PFSK-1 (cell line): ENCODE measurements at regions not wholly inside any gene's neighbourhood (a gene's known extent, or its start where the extent isn't known, plus 50 kb on each side); places are given as distances from the start of the nearest gene placed in this dataset.

Source experiments
- FOXP2 ChIP-seq: optimal IDR thresholded peaks from 2 replicates; pipeline ENCODE3; 2011; ENCODE audit warnings: borderline replicate concordance, control low read depth, inconsistent platforms; ENCODE audit not compliant: insufficient read depth; ENCODE audit errors: extremely low read length, extremely low read depth
- POLR2AphosphoS5 ChIP-seq: IDR thresholded peaks from 2 replicates; pipeline ENCODE4 v1.6.1; 2012; ENCODE audit warnings: low read depth, mild to moderate bottlenecking, control low read depth, low read length, moderate library complexity
- REST ChIP-seq, 2 experiments: IDR thresholded peaks; 2 replicates each; pipeline versions ENCODE4 v1.6.1 to v1.8.0; 2011 to 2012; ENCODE audit warnings: low read depth in 2 of 2, low read length in 2 of 2, control low read depth in 1 of 2, inconsistent platforms in 1 of 2, mild to moderate bottlenecking in 1 of 2, moderate library complexity in 1 of 2; ENCODE audit not compliant: insufficient read depth in 1 of 2
- SIN3A ChIP-seq: IDR thresholded peaks from 2 replicates; pipeline ENCODE4 v1.6.1; 2012; ENCODE audit warnings: mild to moderate bottlenecking, low read length, moderate library complexity, borderline replicate concordance; ENCODE audit not compliant: insufficient read depth
- TAF1 ChIP-seq: IDR thresholded peaks from 2 replicates; pipeline ENCODE4 v1.6.1; 2012; ENCODE audit warnings: low read length, control low read depth, borderline replicate concordance; ENCODE audit not compliant: insufficient read depth

- TF ChIP-seq FOXP2 (no peak), REST (IDR thresholded peaks at IDR 0.05; ENCODE audit: insufficient read depth in 1 of 2, low read depth in 2 of 2, low read length in 2 of 2) (no peak), SIN3A (no peak), POLR2AphosphoS5 (no peak), TAF1 (no peak)
These were observed 95.5 kb upstream of the PDE3A start for GRCh38 chr12:20272801-20273200.

DNA sequence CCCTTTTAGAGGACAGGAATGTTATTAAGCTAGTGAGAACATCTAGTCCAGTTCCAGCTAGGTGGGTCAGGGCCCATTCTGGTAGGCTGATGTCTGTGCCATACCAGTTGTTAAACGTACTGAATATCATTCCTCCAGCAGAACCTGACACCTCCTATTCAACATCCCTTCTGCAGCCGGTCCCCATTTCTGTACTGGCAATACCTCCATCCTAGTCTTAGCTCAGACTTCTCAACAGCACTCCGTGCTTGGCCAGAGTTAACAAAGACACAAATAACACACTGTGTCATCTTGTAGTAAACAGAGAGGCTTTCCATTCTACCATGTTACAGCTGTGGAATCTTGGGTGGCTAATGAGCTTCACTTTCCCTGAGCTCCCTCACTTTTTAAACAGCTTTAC, 94.3 kb upstream of the PDE3A start:
- TF ChIP-seq SIN3A = no peak
- TF ChIP-seq TAF1 = no peak
- TF ChIP-seq REST (IDR thresholded peaks at IDR 0.05; ENCODE audit: insufficient read depth in 1 of 2, low read depth in 2 of 2, low read length in 2 of 2) = no peak
- no peak for TF ChIP-seq FOXP2
- no peak for TF ChIP-seq POLR2AphosphoS5

GRCh38 chr12:20278276-20278675, 90.1 kb upstream of the PDE3A start:
- TF ChIP-seq FOXP2 (no peak), TAF1 (no peak), POLR2AphosphoS5 (no peak), REST (IDR thresholded peaks at IDR 0.05; ENCODE audit: insufficient read depth in 1 of 2, low read depth in 2 of 2, low read length in 2 of 2) (no peak), SIN3A (no peak)

DNA sequence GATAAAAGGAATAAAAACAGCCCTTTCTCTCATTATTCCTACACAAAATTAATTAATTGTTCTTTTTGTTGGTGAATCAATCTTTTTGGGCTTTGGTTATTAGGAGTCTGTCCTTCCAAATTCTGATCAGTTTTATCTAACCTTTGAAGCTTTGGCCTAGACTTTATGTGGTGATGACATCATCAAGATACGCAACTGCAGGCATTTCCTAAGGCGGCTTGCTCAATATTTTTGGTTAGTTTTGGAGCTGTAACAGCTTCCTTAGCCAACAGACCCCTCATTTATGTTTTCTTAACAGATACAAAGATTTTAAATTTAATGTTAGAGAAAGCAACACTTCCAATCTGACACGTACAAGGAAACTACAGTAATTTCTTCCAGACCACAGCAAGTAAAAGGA, 87.8 kb upstream of the PDE3A start:
- no peak for TF ChIP-seq TAF1
- no peak for TF ChIP-seq POLR2AphosphoS5
- TF ChIP-seq SIN3A = no peak
- TF ChIP-seq FOXP2 = no peak
- no peak for TF ChIP-seq REST (IDR thresholded peaks at IDR 0.05; ENCODE audit: insufficient read depth in 1 of 2, low read depth in 2 of 2, low read length in 2 of 2)

- TF ChIP-seq POLR2AphosphoS5 = no peak
- TF ChIP-seq SIN3A = no peak
- TF ChIP-seq TAF1 = no peak
- no peak for TF ChIP-seq FOXP2
- TF ChIP-seq REST (IDR thresholded peaks at IDR 0.05; ENCODE audit: insufficient read depth in 1 of 2, low read depth in 2 of 2, low read length in 2 of 2) = no peak
These were observed 85.9 kb upstream of the PDE3A start for GRCh38 chr12:20282401-20282800.
